DOHH2 (cell line): ENCODE measurements at regions not wholly inside any gene's neighbourhood (a gene's known extent, or its start where the extent isn't known, plus 50 kb on each side); places are given as distances from the start of the nearest gene placed in this dataset.

Experiments
- H3F3A ChIP-seq: fragments of 200-600 bp; sonication (generic), shearing (Covaris generic); 2 replicates; pipeline ENCODE4 v1.6.0; 2016; ENCODE audit warnings: antibody characterized with exemption, mild to moderate bottlenecking; ENCODE audit not compliant: control insufficient read depth, insufficient read depth
- H3K27ac ChIP-seq: fragments of 200-600 bp; sonication (generic); 2 replicates; pipeline ENCODE4 v1.5.1; 2014; ENCODE audit warnings: low read depth, mild to moderate bottlenecking, low read length, moderate library complexity
- H3K27me3 ChIP-seq: fragments of 200-600 bp; sonication (generic); 2 replicates; pipeline ENCODE4 v1.6.1; 2014; ENCODE audit warnings: mild to moderate bottlenecking, low read length, mixed read lengths; ENCODE audit not compliant: control insufficient read depth
- H3K36me3 ChIP-seq: fragments of 200-600 bp; sonication (generic); 2 replicates; pipeline ENCODE4 v1.6.1; 2014; ENCODE audit warnings: mild to moderate bottlenecking, low read length, moderate library complexity, mixed read lengths; ENCODE audit not compliant: control insufficient read depth
- H3K4me1 ChIP-seq: fragments of 200-600 bp; sonication (generic); 2 replicates; pipeline ENCODE4 v1.6.1; 2014; ENCODE audit warnings: mild to moderate bottlenecking, low read length, mixed read lengths; ENCODE audit not compliant: control insufficient read depth
- H3K4me2 ChIP-seq: fragments of 200-600 bp; sonication (generic); 2 replicates; pipeline ENCODE4 v1.6.0; 2014; ENCODE audit warnings: mild to moderate bottlenecking, low read length, moderate library complexity
- H3K4me3 ChIP-seq: fragments of 200-600 bp; sonication (generic); 2 replicates; pipeline ENCODE4 v1.5.1; 2014; ENCODE audit warnings: mild to moderate bottlenecking, low read length, mixed read lengths
- H3K79me2 ChIP-seq: fragments of 200-600 bp; sonication (generic); 2 replicates; pipeline ENCODE4 v1.6.1; 2014; ENCODE audit warnings: mild to moderate bottlenecking, low read length, mixed read lengths; ENCODE audit not compliant: control insufficient read depth
- H3K9me2 ChIP-seq: fragments of 200-600 bp; sonication (generic); replicated peaks from 2 replicates; pipeline ENCODE4 v1.6.1; 2014; ENCODE audit warnings: mild to moderate bottlenecking, low read length, mixed read lengths; ENCODE audit not compliant: control insufficient read depth
- H3K9me3 ChIP-seq: fragments of 200-600 bp; sonication (generic); 2 replicates; pipeline ENCODE4 v1.6.1; 2014; ENCODE audit warnings: antibody characterized with exemption, low read length, mixed read lengths; ENCODE audit not compliant: control insufficient read depth, insufficient read depth
- H4K20me1 ChIP-seq: fragments of 200-600 bp; sonication (generic); 2 replicates; pipeline ENCODE4 v1.6.0; 2014; ENCODE audit warnings: low read depth, mild to moderate bottlenecking, antibody characterized with exemption, low read length, moderate library complexity; ENCODE audit not compliant: control insufficient read depth, insufficient read depth
- CTCF ChIP-seq: fragments of 200-600 bp; sonication (generic); IDR thresholded peaks from one replicate; pipeline ENCODE4 v1.5.1; 2014; ENCODE audit warnings: antibody characterized with exemption, mild to moderate bottlenecking, low read depth, low read length; ENCODE audit not compliant: poor library complexity, severe bottlenecking
- EZH2phosphoT487 ChIP-seq: fragments of 200-600 bp; sonication (generic); IDR thresholded peaks from 2 replicates; pipeline ENCODE4 v1.6.1; 2017; ENCODE audit warnings: borderline replicate concordance, mild to moderate bottlenecking, antibody characterized with exemption, low read length, moderate library complexity, mixed read lengths

GRCh38 chr4:11746734-11747133, 318.0 kb upstream of the HS3ST1 start:
- Histone ChIP-seq H3K9me2 (no peaks in the 10 kb centered on the region), H3F3A (no peaks in the 10 kb centered on the region), H3K4me2 (no peak overlapping the region), H3K79me2 (no peaks in the 10 kb centered on the region), H3K36me3 (no peaks in the 10 kb centered on the region), H3K4me3 (no peak overlapping the region), H3K4me1 (no peaks in the 10 kb centered on the region), H4K20me1 (no peaks in the 10 kb centered on the region), H3K9me3 (no peaks in the 10 kb centered on the region), H3K27me3 (no peaks in the 10 kb centered on the region), H3K27ac (no peak overlapping the region)
- TF ChIP-seq CTCF (no peak), EZH2phosphoT487 (no peak)

- no peaks in the 10 kb centered on the region for H3K4me1 ChIP-seq
- no peaks in the 10 kb centered on the region for H4K20me1 ChIP-seq
- H3K9me3 ChIP-seq, result no peaks in the 10 kb centered on the region
- no peaks in the 10 kb centered on the region for H3K27me3 ChIP-seq
- no peak for TF ChIP-seq CTCF
- no peak for TF ChIP-seq EZH2phosphoT487
- no peak overlapping the region for H3K27ac ChIP-seq
- no peaks in the 10 kb centered on the region for H3F3A ChIP-seq
- no peaks in the 10 kb centered on the region for H3K79me2 ChIP-seq
- no peaks in the 10 kb centered on the region for H3K9me2 ChIP-seq
- no peaks in the 10 kb centered on the region for H3K36me3 ChIP-seq
- H3K4me2 ChIP-seq, result no peak overlapping the region
- no peak overlapping the region for H3K4me3 ChIP-seq
Measured at GRCh38 chr4:11743976-11744375, 315.3 kb upstream of the HS3ST1 start.

- Histone ChIP-seq H3K27ac (no peak overlapping the region), H3K4me1 (no peaks in the 10 kb centered on the region), H3F3A (no peaks in the 10 kb centered on the region), H3K9me2 (no peaks in the 10 kb centered on the region), H3K4me3 (no peak overlapping the region), H3K36me3 (no peaks in the 10 kb centered on the region), H3K9me3 (no peaks in the 10 kb centered on the region), H3K4me2 (no peak overlapping the region), H3K79me2 (no peaks in the 10 kb centered on the region), H3K27me3 (no peaks in the 10 kb centered on the region), H4K20me1 (no peaks in the 10 kb centered on the region)
- TF ChIP-seq EZH2phosphoT487 (no peak), CTCF (no peak)
Measured at GRCh38 chr4:11743236-11743635, 314.5 kb upstream of the HS3ST1 start.

GRCh38 chr4:11741190-11741652, 312.5 kb upstream of the HS3ST1 start:
- no peaks in the 10 kb centered on the region for H4K20me1 ChIP-seq
- H3K9me3 ChIP-seq, result no peaks in the 10 kb centered on the region
- H3K79me2 ChIP-seq, result no peaks in the 10 kb centered on the region
- no peak for TF ChIP-seq EZH2phosphoT487
- no peak for TF ChIP-seq CTCF
- no peaks in the 10 kb centered on the region for H3F3A ChIP-seq
- no peak overlapping the region for H3K27ac ChIP-seq
- no peaks in the 10 kb centered on the region for H3K36me3 ChIP-seq
- H3K9me2 ChIP-seq, result no peaks in the 10 kb centered on the region
- H3K4me3 ChIP-seq, result no peak overlapping the region
- no peaks in the 10 kb centered on the region for H3K27me3 ChIP-seq
- H3K4me1 ChIP-seq, result no peaks in the 10 kb centered on the region
- H3K4me2 ChIP-seq, result no peak overlapping the region
